Neural cell (in vitro differentiated cells): ENCODE measurements at regions not wholly inside any gene's neighbourhood (a gene's known extent, or its start where the extent isn't known, plus 50 kb on each side); places are given as distances from the start of the nearest gene placed in this dataset.
"Not testable (repeated sequence)": the region's sequence is repeated elsewhere in the genome, so short reads cannot be mapped to it uniquely, and the experiment has no call there.

Source experiments
- H2AFZ ChIP-seq: fragments of 200-600, 300-800 bp; sonication (generic), shearing (Covaris generic); 2 replicates; pipeline ENCODE4 v1.6.0; 2014; ENCODE audit warnings: low read depth, mild to moderate bottlenecking, antibody characterized with exemption, low read length, moderate library complexity
- H3F3A ChIP-seq: fragments of 200-600 bp; shearing (Covaris generic); 2 replicates; pipeline ENCODE4 v1.6.1; 2016; ENCODE audit warnings: mild to moderate bottlenecking, moderate library complexity, mixed read lengths, antibody characterized with exemption, low read length; ENCODE audit not compliant: insufficient read depth, poor library complexity, severe bottlenecking
- H3K27ac ChIP-seq: fragments of 200-600, 300-800 bp; sonication (generic), shearing (Covaris generic); 2 replicates; pipeline ENCODE4 v1.5.1; 2014; ENCODE audit warnings: mild to moderate bottlenecking, low read length, moderate library complexity
- H3K27me3 ChIP-seq: fragments of 300-800, 200-600 bp; sonication (generic), shearing (Covaris generic); 2 replicates; pipeline ENCODE4 v1.6.0; 2014; ENCODE audit warnings: mild to moderate bottlenecking, low read depth, low read length, moderate library complexity; ENCODE audit not compliant: insufficient read depth
- H3K36me3 ChIP-seq: fragments of 300-800, 200-600 bp; sonication (generic), shearing (Covaris generic); 2 replicates; pipeline ENCODE4 v1.5.1; 2014; ENCODE audit warnings: mild to moderate bottlenecking, antibody characterized with exemption, low read length, moderate library complexity; ENCODE audit not compliant: insufficient read depth
- H3K4me2 ChIP-seq: fragments of 300-800, 200-600 bp; sonication (generic), shearing (Covaris generic); 2 replicates; pipeline ENCODE4 v1.6.0; 2014; ENCODE audit warnings: mild to moderate bottlenecking, low read length
- H3K4me3 ChIP-seq: fragments of 300-800, 200-600 bp; sonication (generic), shearing (Covaris generic); 2 replicates; pipeline ENCODE4 v1.5.1; 2014; ENCODE audit warnings: mild to moderate bottlenecking, low read length, moderate library complexity
- H3K79me2 ChIP-seq: fragments of 200-600 bp; shearing (Covaris generic); replicated peaks from 2 replicates; pipeline ENCODE4 v1.6.0; 2014; ENCODE audit warnings: mild to moderate bottlenecking, low read length, moderate library complexity; ENCODE audit not compliant: insufficient read depth
- H3K9ac ChIP-seq: fragments of 300-800, 200-600 bp; sonication (generic), shearing (Covaris generic); 2 replicates; pipeline ENCODE4 v1.6.1; 2016; ENCODE audit warnings: mild to moderate bottlenecking, low read length, mixed read lengths
- H3K9me2 ChIP-seq: fragments of 200-600 bp; shearing (Covaris generic); 2 replicates; pipeline ENCODE4 v1.6.1; 2016; ENCODE audit warnings: mild to moderate bottlenecking, low read length, mixed read lengths; ENCODE audit not compliant: insufficient read depth
- H3K9me3 ChIP-seq: fragments of 200-600, 300-800 bp; sonication (generic), shearing (Covaris generic); 2 replicates; pipeline ENCODE4 v1.6.1; 2016; ENCODE audit warnings: mild to moderate bottlenecking, mixed run types, low read length, moderate library complexity, mixed read lengths
- H4K20me1 ChIP-seq: fragments of 200-600 bp; shearing (Covaris generic); 2 replicates; pipeline ENCODE4 v1.6.1; 2016; ENCODE audit warnings: mild to moderate bottlenecking, mixed run types; ENCODE audit not compliant: insufficient read depth
- CTCF ChIP-seq: fragments of 450-650 bp; IDR thresholded peaks from 2 replicates; pipeline ENCODE4 v1.5.1; 2014; ENCODE audit warnings: antibody characterized with exemption, mild to moderate bottlenecking, moderate library complexity; ENCODE audit not compliant: poor library complexity, severe bottlenecking
- EP300 ChIP-seq: fragments of 450-650 bp; conservative IDR thresholded peaks from 2 replicates; pipeline ENCODE4 v1.6.1; 2014; ENCODE audit warnings: antibody characterized with exemption, mild to moderate bottlenecking, moderate library complexity; ENCODE audit not compliant: poor library complexity, severe bottlenecking
- EZH2 ChIP-seq: fragments of 200-600, 300-800 bp; shearing (Covaris generic), sonication (generic); IDR thresholded peaks from 2 replicates; pipeline ENCODE4 v1.6.1; 2014; ENCODE audit warnings: antibody characterized with exemption, low read length, borderline replicate concordance, mild to moderate bottlenecking; ENCODE audit not compliant: insufficient read depth, poor library complexity, severe bottlenecking
- MXI1 ChIP-seq: fragments of 450-650 bp; conservative IDR thresholded peaks from 2 replicates; pipeline ENCODE4 v1.6.1; 2014; ENCODE audit warnings: antibody characterized with exemption, mild to moderate bottlenecking; ENCODE audit not compliant: poor library complexity, severe bottlenecking
- POLR2AphosphoS5 ChIP-seq: IDR thresholded peaks from 2 replicates; pipeline ENCODE4 v1.6.1; 2012
- RAD21 ChIP-seq: fragments of 450-650 bp; conservative IDR thresholded peaks from 2 replicates; pipeline ENCODE4 v1.6.1; 2014; ENCODE audit warnings: antibody characterized with exemption, mild to moderate bottlenecking, moderate library complexity
- REST ChIP-seq: IDR thresholded peaks from 2 replicates; pipeline ENCODE4 v1.6.1; 2012; ENCODE audit warnings: borderline replicate concordance
- SMC3 ChIP-seq: fragments of 450-650 bp; conservative IDR thresholded peaks from 2 replicates; pipeline ENCODE4 v1.6.1; 2014; ENCODE audit warnings: antibody characterized with exemption, mild to moderate bottlenecking, moderate library complexity; ENCODE audit not compliant: poor library complexity
- TAF1 ChIP-seq: IDR thresholded peaks from 2 replicates; pipeline ENCODE4 v1.6.1; 2012; ENCODE audit warnings: low read depth

- H3K4me2 ChIP-seq, H2AFZ ChIP-seq, H3K27me3 ChIP-seq, H3K4me3 ChIP-seq, H3F3A ChIP-seq, H3K9me3 ChIP-seq, H3K27ac ChIP-seq, H3K9me2 ChIP-seq, H4K20me1 ChIP-seq, H3K36me3 ChIP-seq, H3K79me2 ChIP-seq, H3K9ac ChIP-seq: not testable (repeated sequence)
Observed at GRCh38 chr16:88206006-88206405, 176.8 kb upstream of the ZNF469 start.

GRCh38 chr16:88206516-88206915 is 176.2 kb upstream of the ZNF469 start:
- not testable (repeated sequence) for H3K27ac ChIP-seq, H3K36me3 ChIP-seq, H3K4me3 ChIP-seq, H3K27me3 ChIP-seq, H2AFZ ChIP-seq, H3K9ac ChIP-seq, H3K4me2 ChIP-seq, H3K9me2 ChIP-seq, H4K20me1 ChIP-seq, H3F3A ChIP-seq, H3K79me2 ChIP-seq, H3K9me3 ChIP-seq

GRCh38 chr16:88208112-88208511 is 174.6 kb upstream of the ZNF469 start:
- TF ChIP-seq CTCF (no peak), EZH2 (no peak), POLR2AphosphoS5 (no peak), RAD21 (no peak), EP300 (no peak), TAF1 (no peak), REST (no peak), MXI1 (no peak), SMC3 (no peak)
- Histone ChIP-seq H3K9me2 (no peaks in the 10 kb centered on the region), H3K9me3 (no peaks in the 10 kb centered on the region), H3K4me2 (no peak overlapping the region), H4K20me1 (no peaks in the 10 kb centered on the region), H3K9ac (no peak overlapping the region), H3K27me3 (no peaks in the 10 kb centered on the region), H3K4me3 (no peak overlapping the region), H3F3A (no peaks in the 10 kb centered on the region), H3K27ac (no peak overlapping the region), H3K36me3 (no peaks in the 10 kb centered on the region), H2AFZ (no peak overlapping the region), H3K79me2 (no peaks in the 10 kb centered on the region)

GRCh38 chr16:88208776-88209175 is 174.0 kb upstream of the ZNF469 start:
- not testable (repeated sequence) for H3K4me3 ChIP-seq, H2AFZ ChIP-seq, H3K27me3 ChIP-seq, H3K9me3 ChIP-seq, H3F3A ChIP-seq, H3K79me2 ChIP-seq, H3K4me2 ChIP-seq, H3K9me2 ChIP-seq, H3K36me3 ChIP-seq, H3K27ac ChIP-seq, H3K9ac ChIP-seq, H4K20me1 ChIP-seq

- H3K9me2 ChIP-seq, H3K79me2 ChIP-seq, H3K4me3 ChIP-seq, H3K27me3 ChIP-seq, H3K36me3 ChIP-seq, H3F3A ChIP-seq, H3K9ac ChIP-seq, H2AFZ ChIP-seq, H3K27ac ChIP-seq, H3K4me2 ChIP-seq, H3K9me3 ChIP-seq, H4K20me1 ChIP-seq: not testable (repeated sequence)
Observed at GRCh38 chr16:88209579-88209978, 173.2 kb upstream of the ZNF469 start.
